VCaP (cell line): ENCODE measurements at regions not wholly inside any gene's neighbourhood (a gene's known extent, or its start where the extent isn't known, plus 50 kb on each side); places are given as distances from the start of the nearest gene placed in this dataset.
"Not testable (repeated sequence)": the region's sequence is repeated elsewhere in the genome, so short reads cannot be mapped to it uniquely, and the experiment has no call there.

Experiments used
- H3K27ac ChIP-seq: fragments of 450-650 bp; 2 replicates; pipeline ENCODE4 v1.5.1; 2017
- TF ChIP-seq, protein P1 (sequence below): fragments of 450-650 bp; conservative IDR thresholded peaks from 2 replicates; pipeline ENCODE4 v1.5.1; 2017; ENCODE audit warnings: mild to moderate bottlenecking, moderate library complexity

GRCh38 chr1:30140566-30140965 is 582.8 kb downstream of the MATN1 start:
- TF ChIP-seq, protein P1, sequence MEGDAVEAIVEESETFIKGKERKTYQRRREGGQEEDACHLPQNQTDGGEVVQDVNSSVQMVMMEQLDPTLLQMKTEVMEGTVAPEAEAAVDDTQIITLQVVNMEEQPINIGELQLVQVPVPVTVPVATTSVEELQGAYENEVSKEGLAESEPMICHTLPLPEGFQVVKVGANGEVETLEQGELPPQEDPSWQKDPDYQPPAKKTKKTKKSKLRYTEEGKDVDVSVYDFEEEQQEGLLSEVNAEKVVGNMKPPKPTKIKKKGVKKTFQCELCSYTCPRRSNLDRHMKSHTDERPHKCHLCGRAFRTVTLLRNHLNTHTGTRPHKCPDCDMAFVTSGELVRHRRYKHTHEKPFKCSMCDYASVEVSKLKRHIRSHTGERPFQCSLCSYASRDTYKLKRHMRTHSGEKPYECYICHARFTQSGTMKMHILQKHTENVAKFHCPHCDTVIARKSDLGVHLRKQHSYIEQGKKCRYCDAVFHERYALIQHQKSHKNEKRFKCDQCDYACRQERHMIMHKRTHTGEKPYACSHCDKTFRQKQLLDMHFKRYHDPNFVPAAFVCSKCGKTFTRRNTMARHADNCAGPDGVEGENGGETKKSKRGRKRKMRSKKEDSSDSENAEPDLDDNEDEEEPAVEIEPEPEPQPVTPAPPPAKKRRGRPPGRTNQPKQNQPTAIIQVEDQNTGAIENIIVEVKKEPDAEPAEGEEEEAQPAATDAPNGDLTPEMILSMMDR, result no peak
- no peak overlapping the region for H3K27ac ChIP-seq

- H3K27ac ChIP-seq, result no peak overlapping the region
- TF ChIP-seq, protein P1, result no peak
These were observed 584.5 kb downstream of the MATN1 start for GRCh38 chr1:30138891-30139290.

DNA sequence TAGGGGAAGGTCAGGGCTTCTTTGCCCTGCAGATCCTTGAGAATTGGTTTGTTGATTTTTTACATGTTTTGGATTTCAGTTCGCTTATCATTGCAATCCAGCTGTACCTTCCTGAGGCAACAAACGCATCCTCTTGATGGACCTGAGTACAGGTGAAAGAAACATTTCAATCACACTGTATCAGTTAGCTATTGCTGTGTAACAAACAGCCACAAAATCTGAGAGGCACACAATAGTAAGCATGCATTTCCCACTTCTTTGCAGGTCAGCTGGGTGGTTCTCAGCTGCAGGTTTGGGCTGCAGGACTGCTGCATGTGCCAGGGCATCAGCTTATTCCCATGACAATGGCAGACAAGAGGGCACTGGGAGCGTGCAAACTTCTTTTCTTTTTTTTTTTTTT is 586.4 kb downstream of the MATN1 start:
- no peak overlapping the region for H3K27ac ChIP-seq
- TF ChIP-seq, protein P1, result no peak

DNA sequence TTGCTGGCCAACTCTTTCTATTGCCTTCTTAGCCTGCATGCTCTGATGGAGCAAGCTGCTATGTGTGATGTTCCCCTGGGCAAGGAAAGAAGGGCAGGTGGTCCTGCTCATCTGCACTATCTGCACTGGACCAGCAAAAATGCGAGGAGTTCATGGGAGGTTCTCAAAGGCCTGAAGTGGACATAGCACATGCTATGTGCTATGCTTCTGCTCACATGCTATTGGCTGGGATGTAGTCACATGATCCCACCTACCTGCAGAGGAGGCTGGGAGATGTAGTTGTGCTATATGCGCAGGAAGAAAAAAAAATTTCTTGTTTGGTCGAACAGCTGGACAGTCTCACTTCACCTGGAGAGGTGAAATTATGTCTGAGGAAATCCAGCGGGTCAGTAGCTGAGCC is 587.7 kb downstream of the MATN1 start:
- no peak overlapping the region for H3K27ac ChIP-seq
- TF ChIP-seq, protein P1, result no peak

- no peak overlapping the region for H3K27ac ChIP-seq
- TF ChIP-seq, protein P1, result no peak
These were observed 588.7 kb downstream of the MATN1 start for GRCh38 chr1:30134466-30135217.

GRCh38 chr1:30133414-30134055 is 589.9 kb downstream of the MATN1 start:
- TF ChIP-seq, protein P1, result no peak; the same call in 1 of the 2 replicates
- no peak overlapping the region for H3K27ac ChIP-seq

DNA sequence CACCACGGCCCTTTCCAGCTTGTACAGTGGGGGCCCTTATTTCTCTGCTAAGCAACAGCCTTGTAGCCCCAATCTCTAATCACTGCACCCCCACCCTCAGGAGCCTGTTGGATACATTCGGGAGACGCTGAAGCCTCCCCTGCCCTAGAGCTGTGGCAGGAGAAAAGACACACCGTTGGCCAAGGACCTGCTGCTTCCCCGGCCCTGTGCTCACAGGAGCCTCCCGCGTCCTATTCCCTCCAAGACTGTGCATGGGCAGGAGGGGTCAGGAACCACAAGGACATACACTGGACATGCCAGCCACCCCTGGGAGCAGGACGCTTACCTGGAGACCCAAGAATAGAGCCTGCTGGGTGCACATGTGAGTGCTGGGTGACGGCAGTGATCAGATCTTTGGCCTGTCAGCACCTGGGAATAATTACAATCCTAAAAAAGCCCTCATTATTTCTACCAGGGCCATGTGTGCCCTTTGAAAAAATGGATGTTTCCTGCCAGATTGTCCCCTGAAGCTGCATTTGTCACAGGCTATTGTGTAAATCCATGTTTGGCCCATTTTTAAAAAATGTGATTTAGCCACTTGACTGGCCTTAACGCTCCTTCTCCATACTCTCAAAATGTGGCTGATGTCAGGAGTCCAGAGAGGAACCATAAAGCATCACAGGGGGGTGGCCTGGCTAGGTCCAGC is 590.6 kb downstream of the MATN1 start:
- H3K27ac ChIP-seq, result no peak overlapping the region
- TF ChIP-seq, protein P1, result no peak

DNA sequence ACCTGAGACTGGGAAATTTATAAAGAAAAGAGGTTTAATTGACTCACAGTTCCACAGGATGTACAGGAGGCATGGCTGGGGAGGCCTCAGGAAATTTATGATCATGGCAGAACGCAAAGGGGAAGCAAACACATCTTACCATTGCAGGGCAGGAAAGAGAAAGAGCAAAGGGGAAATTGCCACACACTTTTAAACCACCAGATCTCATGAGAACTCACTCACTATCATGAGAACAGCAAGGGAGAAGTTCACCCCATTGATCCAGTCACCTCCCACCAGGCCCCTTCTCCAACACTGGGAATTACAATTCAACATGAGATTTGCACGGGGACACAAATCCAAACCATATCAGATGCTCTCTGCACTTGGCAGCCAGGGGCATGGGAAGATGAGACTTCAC is 592.8 kb downstream of the MATN1 start:
- H3K27ac ChIP-seq, result not testable (repeated sequence)
